GM19025 (cell line): ENCODE measurements at regions not wholly inside any gene's neighbourhood (a gene's known extent, or its start where the extent isn't known, plus 50 kb on each side); places are given as distances from the start of the nearest gene placed in this dataset.
"Not testable (repeated sequence)": the region's sequence is repeated elsewhere in the genome, so short reads cannot be mapped to it uniquely, and the experiment has no call there.

ENCODE experiments used
- ATAC-seq: cut with Tn5 transposase; IDR thresholded peaks from one replicate; pipeline ENCODE4 v1.9.1; 2021; ENCODE audit warnings: mild to moderate bottlenecking, low read depth, moderate library complexity; ENCODE audit not compliant: unreplicated experiment

DNA sequence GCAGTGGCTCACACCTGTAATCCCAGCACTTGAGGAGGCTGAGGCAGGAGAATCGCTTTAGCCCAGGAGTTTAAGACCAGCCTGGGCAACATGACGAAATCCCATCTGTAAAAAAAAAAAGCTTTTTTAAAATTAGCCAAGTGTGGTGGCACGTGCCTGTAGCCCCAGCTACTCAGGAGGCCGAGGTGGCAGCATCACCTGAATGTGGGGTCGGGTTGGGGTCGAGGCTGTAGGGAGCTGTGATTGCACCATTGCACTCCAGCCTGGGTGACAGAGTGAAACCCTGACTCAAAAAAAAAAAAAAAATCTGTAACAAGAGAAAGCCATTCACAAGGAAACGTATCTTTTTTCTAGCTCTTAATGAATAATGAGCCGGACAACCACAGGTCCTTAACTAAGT, 74.7 kb upstream of the DLG1 start:
- no peak for ATAC-seq

DNA sequence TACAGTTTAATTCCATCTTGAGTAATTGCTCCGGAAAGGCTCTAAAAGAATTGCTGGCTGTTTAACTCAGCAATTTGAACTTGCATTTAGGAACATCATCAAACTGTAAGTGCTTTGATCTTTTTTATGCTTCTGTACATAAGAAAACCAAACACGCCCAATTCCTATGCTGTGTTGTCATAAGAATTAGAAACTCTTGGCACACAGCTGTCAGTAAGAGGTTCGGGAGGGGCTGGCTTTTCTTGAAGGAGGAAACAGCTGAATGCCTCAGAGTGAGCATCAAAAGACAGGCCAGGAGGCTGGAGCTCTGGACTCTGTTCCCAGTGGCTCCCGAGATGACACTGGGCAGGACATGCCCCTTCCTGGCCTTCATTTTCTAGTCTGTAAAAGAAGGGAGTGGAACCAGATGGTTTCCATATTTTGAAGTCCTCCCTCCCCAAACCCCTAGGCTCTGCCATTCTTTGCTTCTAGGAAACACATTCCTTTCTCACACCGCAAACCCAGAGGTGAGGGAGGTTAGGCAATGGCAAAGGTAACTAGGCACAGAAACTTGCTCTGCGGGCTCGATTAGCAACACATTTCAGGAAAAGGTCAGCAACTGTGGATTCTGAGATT, 73.7 kb upstream of the DLG1 start:
- ATAC-seq = no peak

DNA sequence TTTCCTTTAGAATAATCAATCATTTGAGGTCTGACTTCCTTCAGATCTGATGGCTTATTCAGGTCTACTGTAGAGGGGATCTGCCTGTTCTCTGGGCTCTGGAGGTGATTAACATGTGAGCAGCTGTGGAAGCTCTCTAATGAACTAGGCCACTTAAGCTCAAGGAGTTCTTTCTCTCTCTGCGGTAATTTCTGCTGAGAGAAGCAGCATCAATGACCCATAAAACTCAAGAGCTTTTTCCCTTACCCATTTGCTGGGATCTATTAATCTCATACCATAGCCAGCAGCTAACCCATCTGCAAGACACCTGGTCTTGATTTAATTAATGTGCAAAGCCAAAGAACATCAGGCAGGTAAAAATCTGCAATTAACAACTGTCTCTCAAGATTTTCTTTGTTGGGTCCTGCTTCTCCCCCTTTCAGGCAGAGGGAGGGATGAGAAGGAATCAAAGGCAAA, 73.2 kb upstream of the DLG1 start:
- no peak for ATAC-seq

DNA sequence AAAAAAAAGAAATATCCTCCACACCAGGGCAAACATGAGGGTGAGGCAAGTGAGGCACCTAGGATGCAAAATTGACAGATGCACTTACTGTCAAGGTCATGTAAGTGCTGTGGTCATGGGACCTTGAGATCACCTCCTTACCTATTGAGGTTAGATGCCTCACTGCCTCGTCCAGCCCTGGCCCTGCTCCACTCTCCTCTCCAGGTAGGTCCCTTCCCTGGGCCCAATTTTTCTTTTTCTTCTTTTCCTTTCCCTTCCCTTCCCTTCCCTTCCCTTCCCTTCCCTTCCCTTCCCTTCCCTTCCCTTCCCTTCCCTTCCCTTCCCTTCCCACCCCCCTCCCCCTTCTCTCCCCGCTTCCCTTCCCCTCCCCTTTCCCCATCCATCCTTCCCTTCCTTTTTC, 71.1 kb upstream of the DLG1 start:
- ATAC-seq = no peak

DNA sequence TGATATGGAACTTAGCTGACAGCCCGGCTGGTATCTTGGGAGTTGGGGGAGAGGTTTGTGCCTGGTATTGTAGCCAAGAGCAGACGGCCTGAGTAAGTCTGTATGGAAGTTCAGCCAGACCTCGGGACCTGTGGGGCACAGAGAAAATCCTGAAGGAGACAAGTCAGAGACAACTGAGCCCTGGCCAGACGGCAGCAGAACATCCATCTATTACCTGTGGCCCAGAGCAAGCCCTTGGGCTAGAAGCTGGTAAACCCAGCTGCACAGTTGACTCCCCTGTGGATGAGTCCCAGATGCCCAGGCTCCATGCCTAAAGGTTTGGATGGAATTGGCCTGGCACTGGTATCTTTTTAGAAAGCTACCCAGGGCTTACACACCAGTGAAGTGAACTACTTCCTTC, 70.4 kb upstream of the DLG1 start:
- ATAC-seq = no peak

DNA sequence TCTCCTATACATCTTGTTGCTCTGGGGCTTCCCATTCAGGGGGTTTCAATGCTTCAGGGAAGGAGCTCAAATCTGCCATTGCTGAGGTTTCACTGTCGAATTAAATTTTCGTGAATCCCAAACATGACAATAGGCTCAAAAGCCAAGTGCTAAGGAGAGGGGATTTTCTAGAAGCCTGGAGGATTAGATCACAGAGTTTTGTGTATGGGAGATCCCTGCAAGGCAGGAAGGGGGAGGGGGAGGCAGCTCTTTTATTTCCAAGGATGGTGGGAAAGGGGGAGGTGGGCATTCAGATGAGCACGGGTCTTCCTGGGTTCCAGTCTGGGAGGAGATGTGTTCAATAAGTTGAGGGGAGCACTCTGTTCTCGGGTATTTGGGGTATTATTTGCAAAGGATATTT, 69.9 kb upstream of the DLG1 start:
- no peak for ATAC-seq

DNA sequence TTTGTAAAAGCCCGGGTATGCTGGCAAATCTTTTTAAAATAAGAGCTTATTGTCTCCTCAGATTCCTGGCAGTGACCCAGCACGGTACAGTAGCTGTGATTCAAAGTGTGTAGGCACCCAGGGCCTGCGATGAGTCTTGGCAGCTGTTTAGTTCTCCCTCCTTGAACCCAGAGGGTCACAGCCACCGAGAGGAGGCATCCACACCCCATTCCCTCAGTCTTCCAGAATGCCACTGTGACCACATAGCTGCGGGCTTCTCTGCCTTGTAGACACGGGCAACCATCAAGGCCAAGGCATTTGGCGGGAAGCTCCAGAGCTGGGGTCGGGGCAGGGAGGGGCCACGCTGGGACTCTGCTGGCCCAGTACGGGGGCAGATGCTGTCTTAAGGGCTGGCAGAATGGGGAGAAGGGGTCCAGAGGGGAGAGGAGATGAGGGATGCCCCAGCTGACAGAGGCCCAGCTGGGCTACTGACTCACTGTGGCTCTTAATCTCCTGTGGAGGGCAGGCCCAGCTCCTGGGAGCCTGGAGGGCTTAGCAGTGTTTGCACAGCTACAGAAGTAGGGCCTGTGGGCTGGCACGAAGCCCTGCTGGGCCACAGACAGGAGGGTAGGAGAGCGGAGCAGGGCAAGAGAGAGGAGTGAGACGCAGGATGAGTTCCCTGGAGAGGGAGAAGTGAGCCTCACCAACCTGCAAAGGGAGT, 68.8 kb upstream of the DLG1 start:
- ATAC-seq = no peak

DNA sequence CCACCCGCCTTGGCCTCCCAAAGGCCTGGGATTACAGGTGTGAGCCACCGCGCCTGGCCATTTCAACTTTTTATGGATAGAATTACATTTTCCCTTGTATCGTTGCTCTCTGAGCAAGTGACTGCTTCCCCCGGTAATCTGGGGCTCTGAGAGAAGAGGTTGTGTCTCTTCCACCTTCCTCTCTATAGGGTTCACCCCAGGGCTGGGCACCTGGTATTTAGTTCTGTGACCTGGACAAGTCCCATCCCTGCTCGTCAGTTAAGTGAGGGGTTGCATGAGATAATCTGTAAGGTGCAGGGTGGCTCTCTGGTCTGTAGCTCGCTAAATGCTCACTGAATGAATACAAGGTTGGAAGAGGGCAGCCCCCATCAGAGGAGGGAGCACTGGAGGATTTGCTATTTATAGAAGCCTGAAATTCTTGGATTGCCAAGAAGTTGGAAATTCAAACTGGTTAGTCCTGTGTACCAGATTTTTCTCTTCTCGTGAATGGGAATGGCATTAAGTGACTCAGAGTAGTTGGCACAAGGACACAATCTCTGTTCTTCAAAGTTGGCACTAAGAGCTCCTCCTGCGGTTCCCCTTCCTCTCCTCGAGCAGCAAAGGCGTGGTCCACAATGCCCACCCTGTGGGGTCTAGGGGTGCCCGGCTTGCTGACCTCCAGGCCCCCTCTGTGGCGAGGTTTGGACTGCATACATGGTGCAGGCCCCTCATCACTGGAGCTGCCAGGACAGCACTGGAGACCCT, 68.1 kb upstream of the DLG1 start:
- ATAC-seq = no peak

DNA sequence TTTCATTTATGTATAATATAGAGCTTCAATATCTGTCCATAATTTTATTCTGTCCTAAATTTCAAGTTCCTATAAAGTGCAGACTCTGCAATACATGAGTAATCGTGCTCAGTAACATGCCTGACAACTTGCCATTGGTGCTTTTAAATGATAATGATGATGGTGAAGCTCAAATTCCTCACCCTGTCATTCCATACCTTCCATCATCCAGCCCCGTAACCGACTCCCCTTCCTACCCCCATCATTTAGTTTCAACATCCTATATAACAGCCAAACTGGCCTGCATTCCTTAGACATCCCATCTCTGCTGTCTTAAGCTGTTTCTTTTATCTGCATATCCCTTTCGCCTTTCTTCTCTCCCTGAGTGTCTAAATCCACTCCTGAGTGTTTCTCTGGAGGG, 67.2 kb upstream of the DLG1 start:
- ATAC-seq = no peak

DNA sequence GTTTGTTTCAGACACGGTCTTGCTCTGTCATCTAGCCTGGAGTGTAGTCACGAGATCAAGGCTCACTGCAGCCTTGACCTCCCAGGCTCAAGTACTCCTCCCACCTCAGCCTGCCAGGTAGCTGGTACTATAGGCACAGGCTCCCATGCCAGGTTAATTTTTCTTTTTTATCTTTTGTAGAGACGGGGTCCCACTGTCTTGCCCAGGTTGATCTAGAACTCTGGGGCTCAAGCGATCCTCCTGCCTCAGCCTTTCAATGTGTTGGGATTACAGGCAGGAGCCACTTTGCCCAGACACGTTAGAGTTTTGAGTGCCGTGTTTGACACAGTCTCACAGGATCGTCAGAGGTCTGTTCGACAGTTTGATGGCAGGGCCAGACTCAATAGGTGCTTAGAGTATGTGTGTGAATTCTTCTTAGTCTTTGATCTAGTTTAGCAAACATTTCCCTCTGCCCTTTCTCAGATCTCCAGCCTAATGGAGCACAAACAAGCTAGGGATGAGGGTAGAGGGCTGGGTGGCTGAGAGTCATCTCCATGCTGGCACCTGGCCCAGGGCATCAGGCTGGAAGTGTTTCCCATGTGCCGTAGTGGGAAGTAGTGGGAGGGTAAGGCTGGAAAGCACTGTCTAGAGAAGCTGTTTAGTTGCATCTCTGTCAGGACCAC, 66.1 kb upstream of the DLG1 start:
- ATAC-seq = no peak

DNA sequence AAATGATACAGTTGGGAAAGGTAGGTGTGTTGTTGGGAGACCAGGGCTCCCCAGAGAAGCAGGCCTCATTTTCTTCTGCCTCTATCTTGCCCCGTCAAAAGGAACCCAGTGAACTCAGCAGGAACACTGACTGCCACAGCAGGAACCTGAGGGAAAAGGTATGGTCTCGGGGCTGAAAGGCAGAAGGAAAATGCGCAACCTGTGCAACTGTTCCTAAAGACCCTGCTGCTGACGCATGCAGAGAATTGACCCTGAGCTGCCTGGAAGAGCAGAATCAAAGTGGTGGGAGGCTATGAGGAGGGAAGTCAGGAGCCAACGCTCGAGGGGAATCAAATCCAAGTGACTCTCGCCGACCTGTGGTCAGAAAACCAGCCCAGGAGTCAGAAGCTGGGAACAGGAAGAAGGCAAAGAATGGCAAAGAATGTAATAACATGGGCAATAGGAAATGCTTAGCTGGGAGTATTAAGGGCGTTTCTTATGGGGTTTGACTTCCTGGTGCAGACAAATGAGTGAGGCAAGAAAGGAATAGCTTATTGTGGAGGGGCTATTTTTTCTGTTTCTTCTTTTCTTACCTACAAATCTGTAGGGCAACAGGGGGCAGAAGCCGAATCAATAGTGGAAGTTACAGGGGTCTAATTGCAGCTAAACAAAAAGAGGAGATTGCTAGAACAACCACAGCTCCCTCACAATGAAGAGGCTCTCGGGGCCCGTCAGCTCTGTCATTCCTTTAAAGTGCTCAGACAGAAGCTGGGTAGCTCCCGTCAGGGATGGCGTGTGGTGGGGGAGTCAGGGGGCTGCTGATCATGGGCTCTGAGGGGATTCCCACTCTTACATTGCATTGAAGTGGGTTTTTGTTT, 65.4 kb upstream of the DLG1 start:
- no peak for ATAC-seq

DNA sequence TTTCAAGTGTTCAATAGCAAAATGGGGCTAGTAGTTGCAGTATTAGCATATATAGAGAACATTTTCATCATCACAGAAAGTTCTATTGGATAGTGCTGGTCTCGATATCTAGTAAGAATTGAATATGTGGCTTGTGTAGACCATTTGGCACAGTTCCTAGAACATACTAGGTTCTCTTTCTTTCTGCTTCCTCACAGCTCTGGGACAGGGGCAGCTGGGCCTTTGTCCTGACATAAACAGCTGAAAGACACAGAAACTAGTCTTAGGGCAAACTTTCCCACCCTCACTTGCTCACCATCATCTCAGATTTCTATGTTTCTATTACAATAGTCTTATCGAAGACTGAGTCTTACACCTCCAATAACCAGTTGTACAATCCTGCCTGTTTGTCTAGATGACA, 63.7 kb upstream of the DLG1 start:
- no peak for ATAC-seq

DNA sequence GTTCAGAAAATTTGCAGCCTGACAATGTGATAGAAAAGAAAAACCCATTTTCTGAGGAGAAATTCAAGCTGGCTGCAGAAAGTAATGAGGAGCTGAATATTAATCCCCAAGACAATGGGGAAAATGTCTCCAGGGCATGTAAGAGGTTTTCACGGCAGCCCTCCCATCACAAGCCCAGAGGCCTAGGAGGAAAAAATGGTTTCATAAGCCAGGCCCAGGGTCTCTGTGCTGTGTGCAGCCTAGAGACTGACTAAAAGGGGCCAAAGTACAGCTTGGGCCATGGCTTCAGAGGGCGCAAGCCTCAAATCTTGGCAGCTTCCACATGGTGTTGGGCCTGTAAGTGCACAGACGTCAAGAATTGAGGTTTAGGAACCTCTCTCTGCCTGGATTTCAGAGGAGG, 61.7 kb upstream of the DLG1 start:
- ATAC-seq = not testable (repeated sequence)

DNA sequence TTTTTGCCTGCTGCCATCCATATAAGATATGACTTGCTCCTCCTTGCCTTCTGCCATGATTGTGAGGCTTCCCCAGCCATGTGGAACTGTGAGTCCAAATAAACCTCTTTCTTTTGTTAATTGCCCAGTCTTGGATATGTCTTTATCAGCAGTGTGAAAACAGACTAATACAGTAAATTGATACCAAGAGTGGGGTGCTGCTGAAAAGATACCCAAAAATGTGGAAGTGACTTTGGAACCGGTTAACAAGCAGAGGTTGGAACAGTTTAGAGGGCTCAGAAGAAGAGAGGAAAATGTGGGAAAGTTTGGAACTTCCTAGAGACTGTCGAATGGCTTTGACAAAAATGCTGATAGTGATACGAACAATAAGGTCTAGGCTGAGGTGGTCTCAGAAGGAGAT, 61.1 kb upstream of the DLG1 start:
- not testable (repeated sequence) for ATAC-seq

DNA sequence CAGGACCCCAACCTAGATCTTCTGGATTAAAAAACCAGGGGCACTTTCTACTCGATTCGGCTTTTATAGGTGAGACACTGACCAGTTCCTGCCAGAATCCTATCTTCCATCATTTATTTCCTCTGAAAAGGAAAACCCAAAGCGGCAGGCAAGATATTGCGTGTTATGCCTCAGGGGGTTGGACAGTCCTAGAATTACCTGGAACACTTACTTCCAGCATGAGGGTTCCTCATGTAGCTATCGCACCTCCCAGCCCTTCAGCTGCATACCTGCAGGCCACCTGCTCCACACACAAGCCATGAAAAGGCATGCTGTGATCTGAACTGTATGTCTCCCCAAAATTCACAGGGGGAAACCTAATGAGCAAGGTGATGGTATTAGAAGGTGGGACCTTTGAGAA, 58.3 kb upstream of the DLG1 start:
- ATAC-seq = no peak

DNA sequence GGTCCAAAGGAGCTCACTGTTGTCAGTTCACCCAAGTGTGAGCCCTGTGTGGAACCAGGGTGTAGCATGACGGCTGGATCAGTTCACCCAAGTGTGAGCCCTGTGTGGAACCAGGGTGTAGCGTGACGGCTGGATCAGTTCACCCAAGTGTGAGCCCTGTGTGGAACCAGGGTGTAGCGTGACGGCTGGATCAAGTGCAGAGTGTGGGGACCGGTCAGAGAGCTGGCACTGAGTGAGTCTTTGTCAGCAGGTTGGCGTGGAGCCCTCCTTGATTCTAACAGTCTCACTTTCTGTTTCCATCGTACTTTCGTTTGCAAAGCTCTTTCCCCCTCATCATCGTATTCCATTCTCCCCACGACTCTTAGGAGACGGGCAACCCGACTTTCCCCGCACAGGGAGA, 57.9 kb upstream of the DLG1 start:
- ATAC-seq = no peak

DNA sequence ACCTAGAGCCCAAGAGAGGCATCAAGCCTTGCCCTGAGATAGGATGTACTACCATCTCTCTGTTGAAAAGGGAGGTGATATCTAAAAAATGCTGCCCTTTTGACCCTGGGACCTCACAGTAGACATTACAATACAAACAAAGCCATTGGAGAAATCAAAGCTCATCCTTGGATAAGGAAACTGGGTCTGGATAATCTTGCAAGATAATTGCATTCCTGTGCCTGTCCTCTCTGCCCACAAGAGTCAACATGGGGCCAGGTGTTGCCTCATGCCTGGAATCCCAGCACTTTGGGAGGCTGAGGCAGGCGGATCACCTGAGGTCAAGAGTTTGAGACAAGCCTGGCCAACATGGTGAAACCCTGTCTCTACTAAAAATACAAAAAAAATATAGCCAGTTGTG, 57.3 kb upstream of the DLG1 start:
- ATAC-seq = no peak

DNA sequence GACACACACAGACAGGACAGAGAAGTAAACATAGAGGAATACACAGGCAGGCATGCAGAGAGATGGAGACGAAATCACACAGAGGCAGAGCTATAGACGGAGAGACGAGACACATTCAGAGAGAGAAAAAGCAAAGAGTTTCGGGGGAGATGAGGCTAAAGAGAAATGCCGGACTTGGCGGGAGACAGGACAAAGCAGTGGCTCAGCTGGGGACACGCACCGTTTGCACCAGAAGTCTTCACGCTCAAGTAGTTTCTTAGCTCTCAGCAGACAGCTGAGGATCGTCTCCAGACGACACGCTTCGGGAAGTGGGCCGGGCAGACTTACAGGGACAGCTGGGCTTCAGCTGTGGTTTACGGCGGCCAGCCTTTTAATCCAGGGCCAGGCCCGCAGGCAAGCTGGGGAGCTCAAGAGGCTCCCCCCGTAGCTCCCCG, 56.2 kb upstream of the DLG1 start:
- ATAC-seq = no peak

DNA sequence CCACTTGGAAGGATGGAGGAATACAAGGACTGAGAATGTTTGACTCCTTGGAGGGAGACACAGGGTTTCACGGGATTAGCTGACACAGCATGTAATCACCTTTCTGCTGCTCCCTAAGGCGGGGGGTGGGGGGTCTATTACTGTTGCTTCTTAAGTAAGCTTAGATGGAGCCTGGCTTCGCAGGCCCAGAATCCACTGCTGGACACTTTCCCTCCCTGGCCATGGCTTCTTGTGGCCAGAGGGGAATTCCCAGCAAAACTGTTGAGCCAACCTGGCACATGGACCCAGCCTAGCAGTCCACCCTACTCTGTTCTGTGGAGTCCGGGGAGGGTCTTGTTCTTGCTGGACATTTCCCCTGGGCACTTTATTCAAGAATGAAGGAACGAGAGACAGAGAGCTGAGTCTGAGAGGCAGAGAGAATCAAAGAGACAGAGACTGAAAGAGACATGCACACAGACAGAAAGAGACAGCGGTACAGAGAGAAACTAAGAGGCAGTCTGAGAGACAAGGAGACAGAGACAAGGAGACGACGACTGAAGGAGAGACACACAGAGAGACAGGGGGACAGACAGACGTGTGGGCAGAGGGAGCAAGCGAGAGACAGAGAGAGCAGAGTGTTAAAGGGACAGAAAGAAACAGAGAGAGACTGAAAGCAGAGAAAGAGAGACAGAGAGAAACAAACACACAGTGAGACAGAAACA, 55.6 kb upstream of the DLG1 start:
- ATAC-seq = no peak
